Karpas-422 (cell line): ENCODE measurements at regions not wholly inside any gene's neighbourhood (a gene's known extent, or its start where the extent isn't known, plus 50 kb on each side); places are given as distances from the start of the nearest gene placed in this dataset.
"Not testable (repeated sequence)": the region's sequence is repeated elsewhere in the genome, so short reads cannot be mapped to it uniquely, and the experiment has no call there.

Experiments
- DNase-seq: peaks from one replicate; pipeline ENCODE4 v3.0.0-alpha.2; 2015
- H2AFZ ChIP-seq: fragments of 200-600 bp; sonication (generic); 2 replicates; pipeline ENCODE4 v1.6.1; 2014; ENCODE audit warnings: antibody characterized with exemption, low read length, mixed read lengths
- H3K27ac ChIP-seq: fragments of 200-600 bp; sonication (generic); 2 replicates; pipeline ENCODE4 v1.5.1; 2014; ENCODE audit warnings: mild to moderate bottlenecking, low read length, moderate library complexity
- H3K27me3 ChIP-seq: fragments of 200-600 bp; sonication (generic); 2 replicates; pipeline ENCODE4 v1.6.1; 2014; ENCODE audit warnings: low read length, mixed read lengths
- H3K36me3 ChIP-seq: fragments of 200-600 bp; sonication (generic); 2 replicates; pipeline ENCODE4 v1.6.1; 2014; ENCODE audit warnings: low read length, mixed read lengths; ENCODE audit not compliant: insufficient read depth
- H3K4me1 ChIP-seq: fragments of 200-600 bp; sonication (generic); 2 replicates; pipeline ENCODE4 v1.6.1; 2014; ENCODE audit warnings: mild to moderate bottlenecking, low read length, mixed read lengths
- H3K4me2 ChIP-seq: fragments of 200-600 bp; sonication (generic); 2 replicates; pipeline ENCODE4 v1.6.1; 2014; ENCODE audit warnings: low read length, low read depth, mild to moderate bottlenecking; ENCODE audit not compliant: poor library complexity, severe bottlenecking
- H3K4me3 ChIP-seq: fragments of 200-600 bp; sonication (generic); 2 replicates; pipeline ENCODE4 v1.5.1; 2014; ENCODE audit warnings: mild to moderate bottlenecking, antibody characterized with exemption, low read length, mixed read lengths
- H3K79me2 ChIP-seq: fragments of 200-600 bp; sonication (generic); 2 replicates; pipeline ENCODE4 v1.6.1; 2014; ENCODE audit warnings: mild to moderate bottlenecking, low read length, mixed read lengths
- H3K9ac ChIP-seq: fragments of 200-600 bp; sonication (generic); 2 replicates; pipeline ENCODE4 v1.6.0; 2014; ENCODE audit warnings: low read length
- H3K9me2 ChIP-seq: fragments of 200-600 bp; sonication (generic), shearing (Covaris generic); replicated peaks from 2 replicates; pipeline ENCODE4 v1.6.0; 2014; ENCODE audit warnings: mild to moderate bottlenecking, low read length, moderate library complexity; ENCODE audit not compliant: insufficient read depth
- H3K9me3 ChIP-seq: fragments of 300-700, 200-600 bp; sonication (generic); 2 replicates; pipeline ENCODE4 v1.6.1; 2014; ENCODE audit warnings: low read length, mixed read lengths
- H4K20me1 ChIP-seq: fragments of 200-600 bp; sonication (generic); 2 replicates; pipeline ENCODE4 v1.6.1; 2014; ENCODE audit warnings: mild to moderate bottlenecking, antibody characterized with exemption, low read length, low read depth; ENCODE audit not compliant: insufficient read depth

- H2AFZ ChIP-seq, H3K9me2 ChIP-seq, H3K36me3 ChIP-seq, H3K9ac ChIP-seq, H3K4me2 ChIP-seq, H3K27ac ChIP-seq, H3K4me3 ChIP-seq, H3K9me3 ChIP-seq, DNase-seq, H3K27me3 ChIP-seq, H4K20me1 ChIP-seq, H3K4me1 ChIP-seq, H3K79me2 ChIP-seq: not testable (repeated sequence)
Measured at GRCh38 chr2:111377386-111377959, 256.8 kb downstream of the BCL2L11 start.

- not testable (repeated sequence) for H2AFZ ChIP-seq, H3K27ac ChIP-seq, H3K79me2 ChIP-seq, H3K9me3 ChIP-seq, H3K4me1 ChIP-seq, H3K4me2 ChIP-seq, H3K4me3 ChIP-seq, H3K9ac ChIP-seq, H3K36me3 ChIP-seq, DNase-seq, H3K9me2 ChIP-seq, H4K20me1 ChIP-seq, H3K27me3 ChIP-seq
Measured at GRCh38 chr2:111378348-111378747, 257.6 kb downstream of the BCL2L11 start.

- H3K9ac ChIP-seq, H3K27ac ChIP-seq, DNase-seq, H3K36me3 ChIP-seq, H3K27me3 ChIP-seq, H3K4me1 ChIP-seq, H3K9me2 ChIP-seq, H4K20me1 ChIP-seq, H2AFZ ChIP-seq, H3K9me3 ChIP-seq, H3K4me2 ChIP-seq, H3K79me2 ChIP-seq, H3K4me3 ChIP-seq: not testable (repeated sequence)
Measured at GRCh38 chr2:111380733-111381439, 260.2 kb downstream of the BCL2L11 start.

- DNase-seq, H4K20me1 ChIP-seq, H3K36me3 ChIP-seq, H3K4me2 ChIP-seq, H3K27ac ChIP-seq, H3K79me2 ChIP-seq, H3K4me3 ChIP-seq, H3K9ac ChIP-seq, H3K27me3 ChIP-seq, H2AFZ ChIP-seq, H3K9me2 ChIP-seq, H3K4me1 ChIP-seq, H3K9me3 ChIP-seq: not testable (repeated sequence)
Measured at GRCh38 chr2:111381530-111382306, 261.0 kb downstream of the BCL2L11 start.

- not testable (repeated sequence) for H3K36me3 ChIP-seq, H3K4me3 ChIP-seq, H3K79me2 ChIP-seq, H3K27me3 ChIP-seq, H3K27ac ChIP-seq, H4K20me1 ChIP-seq, H3K4me2 ChIP-seq, H3K9ac ChIP-seq, DNase-seq, H2AFZ ChIP-seq, H3K4me1 ChIP-seq, H3K9me3 ChIP-seq, H3K9me2 ChIP-seq
Measured at GRCh38 chr2:111382507-111382906, 261.8 kb downstream of the BCL2L11 start.

- H3K79me2 ChIP-seq, H3K36me3 ChIP-seq, H3K4me2 ChIP-seq, H3K27me3 ChIP-seq, H3K27ac ChIP-seq, DNase-seq, H3K9me3 ChIP-seq, H3K4me3 ChIP-seq, H3K4me1 ChIP-seq, H3K9ac ChIP-seq, H3K9me2 ChIP-seq, H4K20me1 ChIP-seq, H2AFZ ChIP-seq: not testable (repeated sequence)
Measured at GRCh38 chr2:111383311-111383710, 262.6 kb downstream of the BCL2L11 start.

- H3K4me1 ChIP-seq, H3K27me3 ChIP-seq, H4K20me1 ChIP-seq, DNase-seq, H2AFZ ChIP-seq, H3K9me2 ChIP-seq, H3K79me2 ChIP-seq, H3K36me3 ChIP-seq, H3K4me3 ChIP-seq, H3K4me2 ChIP-seq, H3K27ac ChIP-seq, H3K9me3 ChIP-seq, H3K9ac ChIP-seq: not testable (repeated sequence)
Measured at GRCh38 chr2:111385226-111385957, 264.7 kb downstream of the BCL2L11 start.

GRCh38 chr2:111390605-111391004 lies 269.9 kb downstream of the BCL2L11 start:
- H3K36me3 ChIP-seq, H3K4me1 ChIP-seq: not testable (repeated sequence)

More at GRCh38 chr2:111390605-111391004, 269.9 kb downstream of the BCL2L11 start:
- H3K79me2 ChIP-seq, H2AFZ ChIP-seq, H3K9me2 ChIP-seq, H3K4me3 ChIP-seq, H3K9me3 ChIP-seq, H4K20me1 ChIP-seq, H3K9ac ChIP-seq, H3K27ac ChIP-seq, H3K4me2 ChIP-seq, H3K27me3 ChIP-seq, DNase-seq: not testable (repeated sequence)
